ENCODE measurements at regions not wholly inside any gene's neighbourhood (a gene's known extent, or its start where the extent isn't known, plus 50 kb on each side); places are given as distances from the start of the nearest gene placed in this dataset.

GRCh38 chr10:44858017-44858371 lies 53.1 kb upstream of the TMEM72 start:
- TF ChIP-seq CTCF (IDR thresholded peaks at IDR 0.05) (no peak), POLR2A (IDR thresholded peaks at IDR 0.05) (no peak)

Measured in uterus (tissue), 2 donors.